Ecto neural progenitor cell (in vitro differentiated cells): ENCODE measurements at regions not wholly inside any gene's neighbourhood (a gene's known extent, or its start where the extent isn't known, plus 50 kb on each side); places are given as distances from the start of the nearest gene placed in this dataset.

Source experiments
- DNase-seq: peaks from one replicate; pipeline ENCODE4 v3.0.0-alpha.2; 2018; ENCODE audit warnings: low spot score

DNA sequence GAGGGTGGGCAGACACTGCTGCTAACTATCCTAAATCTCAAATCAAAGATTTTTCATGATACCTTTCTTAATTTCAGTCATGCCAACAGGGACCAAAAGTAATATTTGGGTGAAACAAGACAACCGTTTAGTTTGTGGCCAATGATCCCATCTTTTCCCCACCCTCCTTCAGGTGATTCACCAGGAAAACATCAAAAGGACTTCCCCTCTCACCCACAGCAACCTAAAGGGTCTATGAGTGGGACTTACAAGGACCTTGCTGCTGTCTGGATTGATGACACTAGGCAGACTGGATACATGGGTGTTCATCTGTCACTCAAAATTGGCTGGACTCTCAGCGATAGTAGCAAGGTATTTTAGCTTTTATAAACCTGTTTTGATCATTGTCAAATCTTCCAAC lies 62.0 kb upstream of the ZC3H12C start:
- DNase-seq = no peak

- DNase-seq = no peak
Observed at GRCh38 chr11:110032259-110032658, 60.9 kb upstream of the ZC3H12C start.

- no peak for DNase-seq
Observed at GRCh38 chr11:110032957-110033570, 60.1 kb upstream of the ZC3H12C start.

GRCh38 chr11:110034806-110035205 lies 58.4 kb upstream of the ZC3H12C start:
- no peak for DNase-seq

- DNase-seq = no peak
Observed at GRCh38 chr11:110035357-110035756, 57.8 kb upstream of the ZC3H12C start.

DNA sequence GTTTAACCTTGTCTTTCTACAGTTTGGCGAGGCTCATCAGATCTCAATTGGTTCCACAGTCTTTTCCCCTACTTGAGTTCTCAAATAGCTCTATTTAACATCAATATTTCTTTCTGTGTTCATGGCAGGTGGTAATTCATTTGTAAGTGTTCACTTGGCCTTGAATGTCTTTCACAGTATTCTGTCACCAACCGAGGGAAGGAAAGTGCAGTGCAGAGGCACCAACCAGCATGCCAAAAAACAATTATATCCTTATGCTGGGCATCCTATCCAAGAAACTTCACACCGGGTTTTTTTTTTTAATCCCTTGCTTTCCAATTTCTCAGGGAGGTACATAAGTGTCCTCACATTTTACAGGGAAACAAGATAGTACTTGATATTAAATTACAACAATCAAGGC lies 55.0 kb upstream of the ZC3H12C start:
- DNase-seq = no peak
